NCI-H748 (cell line): ENCODE measurements at regions not wholly inside any gene's neighbourhood (a gene's known extent, or its start where the extent isn't known, plus 50 kb on each side); places are given as distances from the start of the nearest gene placed in this dataset.

Experiments used
- DNase-seq: peaks from one replicate; lab custom pipeline; 2025; ENCODE audit not compliant: unreplicated experiment; lab: John Stamatoyannopoulos, UW

- DNase-seq, result no peak
Measured at GRCh38 chr12:92089559-92089958, 56.1 kb downstream of the BTG1 start.

DNA sequence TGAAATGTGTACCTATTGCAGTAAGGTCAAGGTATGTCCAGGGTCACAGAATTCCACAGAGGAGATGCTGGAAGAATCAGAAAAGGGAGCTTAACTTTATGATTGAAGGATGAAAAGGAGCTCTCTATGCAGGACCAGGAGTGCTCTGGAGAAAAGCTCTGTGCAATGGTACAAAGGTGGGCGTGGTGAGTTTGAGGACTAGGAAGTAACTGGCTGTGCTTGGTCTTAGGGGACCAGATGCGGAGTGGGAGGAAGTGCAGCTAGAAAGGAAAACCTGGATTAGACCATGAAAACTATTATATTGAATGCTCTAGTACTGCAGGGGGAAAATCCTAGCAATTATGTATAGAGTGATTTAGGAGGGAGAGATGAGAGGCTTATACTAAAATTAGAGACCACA, 56.8 kb downstream of the BTG1 start:
- no peak for DNase-seq

- DNase-seq, result no peak
Measured at GRCh38 chr12:92085736-92086040, 60.0 kb downstream of the BTG1 start.

DNA sequence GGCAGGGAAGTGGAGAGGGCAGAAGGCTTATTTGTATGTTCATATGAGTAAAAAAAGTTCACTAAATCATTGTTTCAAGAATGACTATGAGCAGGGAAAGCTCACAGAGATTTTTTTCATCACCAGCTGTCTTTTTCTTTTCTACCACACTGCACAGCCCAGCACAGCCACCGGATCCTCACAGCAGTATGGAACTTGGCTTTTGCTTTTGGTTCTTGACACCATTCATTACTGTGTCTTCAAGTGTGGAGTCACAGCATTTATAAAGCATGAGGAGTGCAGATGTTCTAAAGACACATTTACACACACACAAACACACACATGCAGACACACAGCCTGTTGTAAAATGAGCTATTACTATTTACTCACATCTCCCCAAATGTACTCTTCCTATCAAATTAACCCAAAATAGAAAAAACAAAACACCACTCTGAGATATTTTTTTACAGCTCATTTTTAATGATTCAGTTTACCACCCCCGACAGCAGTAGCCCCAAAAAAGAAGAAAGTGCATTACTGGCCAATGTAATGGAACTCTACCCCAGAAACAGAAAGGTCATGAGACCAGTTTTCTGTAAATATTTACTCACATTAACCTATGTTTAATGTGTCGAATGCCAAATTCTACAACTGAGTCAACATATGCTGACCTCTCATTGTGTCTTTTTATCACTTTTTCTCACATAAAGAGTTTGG, 60.5 kb downstream of the BTG1 start:
- peak; percentile 70 for DNase-seq

DNA sequence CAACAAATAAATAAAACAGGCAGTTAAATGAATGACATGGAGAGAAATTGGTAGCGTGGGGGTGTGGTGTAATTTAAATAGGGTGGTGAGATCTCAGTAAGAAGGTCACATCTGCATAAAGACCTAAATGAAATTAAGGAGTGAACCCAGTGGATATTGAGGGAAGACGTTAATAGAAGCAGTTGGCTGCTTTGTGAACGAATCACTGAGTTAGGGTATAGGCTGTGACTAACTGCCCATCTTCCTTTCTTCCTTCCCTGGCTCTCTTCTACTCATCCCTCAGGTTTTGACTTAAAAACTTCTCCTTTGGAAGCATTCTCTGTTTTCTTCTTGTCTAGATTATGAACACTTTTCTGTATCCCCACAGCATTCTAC, 64.7 kb downstream of the BTG1 start:
- DNase-seq, result no peak

DNA sequence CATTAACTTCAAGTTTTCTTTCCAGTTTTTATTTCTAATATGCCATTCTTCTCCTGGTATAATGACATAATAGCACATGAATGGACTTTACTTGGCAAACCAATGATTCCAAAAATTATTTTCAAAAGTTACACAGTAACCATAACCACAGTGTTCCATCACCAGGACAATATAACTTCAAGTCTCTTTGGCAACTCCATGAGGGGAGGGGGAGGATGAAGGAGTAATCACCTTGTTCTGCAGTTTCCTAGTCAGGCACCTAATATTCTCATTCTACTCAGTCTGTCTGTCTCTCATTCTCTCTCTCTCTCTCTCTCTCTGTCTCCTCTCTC, 66.6 kb downstream of the BTG1 start:
- DNase-seq, result no peak

GRCh38 chr12:92078167-92079053, 67.2 kb downstream of the BTG1 start:
- no peak for DNase-seq

- no peak for DNase-seq
Measured at GRCh38 chr12:92077530-92077929, 68.1 kb downstream of the BTG1 start.

- DNase-seq, result no peak
Measured at GRCh38 chr12:92076101-92076500, 69.5 kb downstream of the BTG1 start.

DNA sequence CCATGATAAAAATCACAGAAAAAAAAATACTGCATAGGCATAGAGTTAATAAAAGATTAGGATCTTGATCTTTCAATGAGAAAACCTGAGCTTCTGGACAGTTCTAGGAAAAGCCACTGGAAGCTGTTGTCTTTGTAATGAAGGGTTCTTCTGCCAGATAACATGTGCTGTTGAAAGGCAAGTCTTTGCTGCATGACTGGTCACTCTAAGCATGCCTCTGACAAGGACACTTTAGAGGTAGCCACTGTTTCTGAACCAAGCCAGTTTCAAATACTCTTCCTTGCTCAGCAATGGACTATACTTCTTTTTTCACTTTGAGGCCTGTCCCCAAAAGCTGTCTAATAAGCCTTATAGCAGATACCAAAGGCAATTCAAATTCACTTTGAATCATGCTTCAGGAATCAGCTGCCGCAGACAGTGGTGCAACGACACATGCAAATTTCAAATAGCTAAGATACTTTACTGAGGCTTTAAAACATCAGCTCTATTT, 70.2 kb downstream of the BTG1 start:
- DNase-seq, result no peak

GRCh38 chr12:92074889-92075288, 70.8 kb downstream of the BTG1 start:
- no peak for DNase-seq

- no peak for DNase-seq
Measured at GRCh38 chr12:92073094-92073493, 72.6 kb downstream of the BTG1 start.

GRCh38 chr12:92072112-92072511, 73.5 kb downstream of the BTG1 start:
- DNase-seq, result no peak

- no peak for DNase-seq
Measured at GRCh38 chr12:92070864-92071445, 74.7 kb downstream of the BTG1 start.

DNA sequence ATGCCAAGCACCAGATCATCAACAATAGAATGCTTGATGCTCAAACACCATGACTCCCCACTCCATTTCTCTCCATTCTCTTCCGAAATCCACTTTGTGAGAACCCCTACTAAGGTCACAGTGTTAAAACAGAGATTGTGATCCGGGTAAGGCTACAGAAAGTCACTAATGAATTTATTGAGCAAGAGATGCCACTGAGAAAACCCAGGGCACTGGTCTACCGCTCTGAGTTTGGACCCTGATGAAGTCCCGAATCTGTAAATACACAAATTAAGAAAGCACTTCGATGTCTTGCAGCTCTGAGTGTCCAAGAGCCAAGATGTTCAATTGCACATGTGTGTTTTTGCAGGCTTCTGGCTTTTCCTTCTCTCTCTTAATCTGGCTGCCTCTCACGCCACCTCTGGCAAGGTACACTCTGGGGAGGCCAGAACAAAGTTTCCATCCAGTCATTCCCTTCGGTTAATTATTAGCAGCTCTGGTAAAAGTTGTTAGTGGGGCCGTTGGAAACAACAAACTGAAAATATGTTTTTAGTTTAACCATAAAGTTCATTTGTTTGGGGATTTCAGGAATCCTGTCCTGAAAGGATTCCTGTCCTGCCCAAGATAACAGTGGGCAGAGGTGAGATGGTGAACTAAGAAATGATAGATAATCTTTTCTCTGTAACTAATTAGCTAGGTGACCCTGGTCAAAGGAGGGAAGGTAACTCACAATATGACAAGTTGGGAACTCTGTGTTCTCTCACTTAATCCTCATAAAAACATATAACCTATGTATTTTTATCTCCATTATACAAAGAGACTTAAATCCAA, 75.4 kb downstream of the BTG1 start:
- no peak for DNase-seq

- DNase-seq, result peak; percentile 85
Measured at GRCh38 chr12:92068459-92068858, 77.2 kb downstream of the BTG1 start.

- no peak for DNase-seq
Measured at GRCh38 chr12:92065639-92066038, 80.0 kb downstream of the BTG1 start.

- peak; percentile 92 for DNase-seq
Measured at GRCh38 chr12:92065018-92065499, 80.6 kb downstream of the BTG1 start.

GRCh38 chr12:92064422-92064821, 81.2 kb downstream of the BTG1 start:
- DNase-seq, result peak; percentile 89

GRCh38 chr12:92063641-92064040, 82.0 kb downstream of the BTG1 start:
- DNase-seq, result no peak
